NCI-H1105 (cell line): ENCODE measurements at regions not wholly inside any gene's neighbourhood (a gene's known extent, or its start where the extent isn't known, plus 50 kb on each side); places are given as distances from the start of the nearest gene placed in this dataset.

Source experiments
- DNase-seq: peaks from one replicate; lab custom pipeline; 2025; lab: John Stamatoyannopoulos, UW

DNA sequence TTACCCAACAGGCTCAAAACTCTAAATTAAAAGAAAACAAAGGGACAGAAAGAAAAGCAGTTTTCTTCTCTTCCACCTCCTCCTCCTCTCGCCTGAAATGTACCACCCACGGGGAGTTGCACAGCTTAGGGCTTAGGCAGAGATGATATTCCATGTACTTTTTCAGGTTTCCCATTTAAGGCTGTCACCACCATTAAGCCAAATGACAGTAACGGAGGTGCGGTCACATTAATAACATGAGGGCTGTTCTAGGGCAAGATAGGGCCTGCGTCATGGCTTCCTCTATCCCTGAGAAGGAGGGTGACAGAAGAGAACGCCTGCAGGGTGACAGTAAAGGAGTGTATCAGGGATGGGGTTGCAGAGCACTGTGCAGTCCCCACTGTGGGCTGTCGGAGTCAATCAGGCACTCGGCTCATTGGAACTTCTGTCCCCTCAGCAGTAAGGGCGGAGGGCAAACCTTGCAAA, 51.7 kb upstream of the TJP1 start:
- DNase-seq: no peak

DNA sequence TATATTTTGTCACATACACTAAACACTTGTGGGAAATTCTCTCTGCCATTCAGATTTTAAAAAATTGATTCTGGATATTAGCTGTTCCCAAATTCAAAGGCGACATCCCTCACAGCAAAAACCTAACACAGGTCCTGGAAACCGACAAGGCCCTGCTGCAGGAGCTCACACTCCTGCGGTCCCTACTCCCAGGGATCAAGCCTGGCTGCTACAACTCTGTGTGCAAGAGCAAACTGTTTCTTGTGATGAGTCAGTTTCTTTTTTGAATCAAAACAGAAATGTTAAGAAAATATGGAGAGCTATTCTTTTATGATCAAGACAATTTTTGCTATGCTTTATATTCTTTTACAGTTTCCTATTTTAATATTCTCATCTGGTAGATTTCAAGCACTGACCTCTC, 51.0 kb upstream of the TJP1 start:
- DNase-seq: no peak

DNA sequence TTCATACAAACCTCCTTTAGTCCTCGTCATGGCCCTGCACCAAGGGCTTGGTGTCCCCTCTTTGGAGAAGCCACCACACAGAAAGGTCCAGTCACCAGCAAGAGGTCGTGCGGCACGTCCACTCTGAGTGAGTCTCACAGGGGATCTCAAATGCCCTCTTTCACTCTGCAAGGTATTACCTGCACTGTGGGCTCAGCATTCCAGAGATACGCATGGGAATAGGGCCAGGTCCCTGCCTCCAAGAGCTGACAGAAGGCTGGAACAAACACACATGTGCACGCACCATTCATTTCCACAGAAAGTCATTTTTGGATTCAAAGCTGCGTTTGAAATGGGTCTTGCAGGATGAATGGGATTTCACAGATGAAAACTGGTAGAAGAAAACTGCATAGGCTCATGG, 50.4 kb upstream of the TJP1 start:
- no peak for DNase-seq
